ENCODE measurements at regions not wholly inside any gene's neighbourhood (a gene's known extent, or its start where the extent isn't known, plus 50 kb on each side); places are given as distances from the start of the nearest gene placed in this dataset.
A peak's percentile ranks its signal among the peaks of the same experiment; 100 is the strongest.
"Not testable (repeated sequence)": the region's sequence is repeated elsewhere in the genome, so short reads cannot be mapped to it uniquely, and the experiment has no call there.

DNA sequence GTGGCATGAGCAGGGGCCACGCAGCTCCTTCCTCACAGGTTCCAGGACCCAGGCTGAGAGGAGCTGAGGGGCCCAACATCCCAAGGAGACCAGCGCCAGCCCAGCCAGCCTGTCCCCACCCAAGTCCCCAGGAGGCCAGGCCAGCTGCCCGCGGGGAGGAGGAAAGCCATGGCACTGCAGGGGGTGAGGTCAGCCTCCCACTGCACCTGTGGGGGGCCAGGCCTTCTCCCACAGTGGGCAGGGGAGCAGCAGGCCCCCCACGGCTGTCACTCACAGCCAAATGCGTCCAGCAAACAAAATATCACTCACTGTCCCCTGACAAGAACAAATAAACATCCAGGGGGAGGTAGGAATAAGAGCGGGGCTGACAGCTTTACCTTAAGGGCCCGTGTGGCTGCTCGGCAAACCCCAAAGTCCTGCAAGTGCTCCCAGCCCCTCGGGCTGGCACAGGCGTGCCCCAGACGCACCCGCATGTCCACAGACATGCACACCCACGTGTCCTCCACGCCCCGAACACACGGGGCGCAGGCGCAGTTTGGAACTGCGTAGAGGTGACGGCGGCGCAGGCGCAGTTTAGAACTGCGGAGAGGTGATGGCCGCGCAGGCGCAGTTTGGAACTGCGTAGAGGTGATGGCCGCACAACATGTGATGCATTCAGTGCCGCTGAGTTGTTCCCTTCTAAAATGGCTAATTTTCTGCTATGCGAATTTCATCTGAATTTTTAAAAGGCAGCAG, 291.1 kb downstream of the FOXL1 start:
- no peak for DNase-seq (ENCODE audit: low spot score)

DNA sequence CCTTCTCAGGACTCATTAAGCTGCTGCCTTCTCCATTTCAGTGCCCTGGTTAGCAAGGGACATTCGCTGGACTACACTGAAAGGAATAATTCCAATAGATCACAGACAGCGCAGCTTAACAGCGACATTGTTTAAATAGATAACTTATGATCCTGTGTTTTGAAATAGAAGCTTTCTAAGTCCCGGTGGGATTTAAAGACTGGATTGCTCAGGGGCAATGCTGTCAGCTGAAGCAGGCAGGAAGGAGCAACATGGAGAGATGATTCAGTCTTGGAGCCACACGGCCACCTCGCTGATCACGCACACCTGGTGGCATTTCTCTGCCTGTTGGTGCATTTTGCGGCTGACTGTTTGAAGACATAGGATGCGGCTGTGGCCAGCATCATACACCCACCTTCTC, 292.0 kb downstream of the FOXL1 start:
- no peak for DNase-seq (ENCODE audit: low spot score)

DNA sequence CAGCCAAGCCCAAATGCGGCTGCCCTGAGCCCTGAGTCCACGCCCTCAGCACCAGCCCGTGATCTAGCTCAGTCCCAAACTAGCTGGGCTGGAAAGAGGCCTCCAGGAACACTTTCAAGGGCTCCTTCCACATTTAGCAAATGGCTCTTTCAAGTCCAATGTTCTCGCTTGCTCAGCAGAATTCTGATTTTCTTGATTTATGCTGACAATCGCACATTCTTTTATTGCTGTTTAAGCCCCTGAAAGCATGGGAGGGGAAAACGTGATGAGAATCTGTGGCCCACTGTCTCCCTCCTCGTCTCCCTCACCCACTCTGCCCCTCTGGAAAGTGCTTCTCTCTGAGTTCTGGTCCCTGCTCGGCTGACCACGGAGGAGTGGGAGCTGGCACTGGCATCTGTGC, 293.8 kb downstream of the FOXL1 start:
- DNase-seq (ENCODE audit: low spot score): no peak

DNA sequence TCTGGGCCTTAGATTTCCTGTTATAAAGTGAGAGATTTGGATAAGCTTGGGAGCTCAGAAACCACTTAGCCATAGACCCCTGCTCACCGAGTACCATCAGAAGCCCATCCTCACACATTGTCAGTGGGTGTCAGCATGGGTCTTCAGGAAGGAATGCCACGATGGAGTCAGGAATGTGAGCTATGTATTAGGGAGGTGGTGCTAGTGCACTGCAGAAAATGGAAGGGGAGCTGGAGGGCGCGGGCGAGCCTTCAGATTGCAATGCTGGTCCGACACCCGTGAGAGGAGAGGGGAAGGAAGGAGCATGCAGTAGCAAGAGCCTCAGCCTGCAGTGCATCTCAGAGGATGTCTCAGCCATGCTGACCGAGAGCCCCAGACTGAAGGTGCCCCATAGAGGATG, 294.5 kb downstream of the FOXL1 start:
- DNase-seq (ENCODE audit: low spot score): no peak

DNA sequence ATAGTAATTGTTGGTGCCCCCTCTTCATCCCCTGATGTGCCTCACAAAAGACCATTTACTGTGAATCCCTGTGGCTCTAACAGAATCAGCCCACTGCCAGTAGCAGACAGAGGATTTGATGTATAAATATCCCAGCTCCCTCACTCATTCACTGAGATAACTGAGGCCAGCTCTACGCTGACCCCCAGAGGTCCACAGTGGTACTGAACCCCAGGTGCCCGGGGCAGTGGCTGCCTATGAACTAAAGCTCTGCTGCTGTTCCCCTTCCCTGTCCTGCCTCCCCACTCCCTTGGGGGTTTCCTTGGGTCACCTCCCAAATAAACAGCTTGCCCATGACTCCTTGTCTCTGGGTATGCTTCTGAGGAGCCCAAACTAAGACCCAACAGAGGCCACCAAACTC, 295.8 kb downstream of the FOXL1 start:
- DNase-seq (ENCODE audit: low spot score): peak; percentile 54

DNA sequence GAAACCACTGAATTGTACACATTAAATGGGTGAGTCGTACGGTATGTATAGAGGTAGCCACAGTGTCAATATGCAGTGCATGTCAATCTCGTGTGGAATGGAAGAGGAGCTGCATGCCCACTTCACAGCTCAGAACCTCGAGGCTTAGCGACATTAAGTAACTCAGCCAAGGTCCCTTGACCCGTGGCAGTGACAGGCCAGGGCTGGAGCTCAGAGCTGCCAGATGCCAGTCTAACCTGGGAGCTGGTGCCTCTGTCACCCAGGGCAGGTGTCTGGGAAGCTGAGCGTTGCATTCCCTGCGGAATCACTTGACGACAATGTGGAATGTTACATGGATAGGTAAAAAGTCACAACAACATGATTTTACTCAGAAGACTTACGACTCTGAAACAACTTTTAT, 298.1 kb downstream of the FOXL1 start:
- DNase-seq (ENCODE audit: low spot score): no peak

DNA sequence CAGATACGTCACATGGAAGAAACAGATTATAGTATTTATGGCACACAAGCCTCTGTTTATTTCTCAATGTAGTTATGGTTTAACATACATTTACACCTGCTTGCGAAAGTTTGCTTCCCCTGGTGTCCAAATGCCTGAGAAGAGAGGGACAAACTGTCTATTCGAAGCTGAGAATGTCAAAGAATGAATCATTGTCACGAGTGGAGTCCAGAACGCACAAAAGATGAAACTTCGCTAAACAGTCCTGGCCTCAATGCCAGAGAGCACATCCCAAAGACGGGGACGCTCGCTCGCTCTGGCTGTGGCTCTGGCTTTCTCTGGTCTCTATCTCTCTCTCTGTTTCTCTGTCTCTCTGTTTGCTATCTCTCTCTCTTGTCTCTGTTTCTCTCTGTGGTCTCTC, 298.8 kb downstream of the FOXL1 start:
- DNase-seq (ENCODE audit: low spot score): no peak

DNA sequence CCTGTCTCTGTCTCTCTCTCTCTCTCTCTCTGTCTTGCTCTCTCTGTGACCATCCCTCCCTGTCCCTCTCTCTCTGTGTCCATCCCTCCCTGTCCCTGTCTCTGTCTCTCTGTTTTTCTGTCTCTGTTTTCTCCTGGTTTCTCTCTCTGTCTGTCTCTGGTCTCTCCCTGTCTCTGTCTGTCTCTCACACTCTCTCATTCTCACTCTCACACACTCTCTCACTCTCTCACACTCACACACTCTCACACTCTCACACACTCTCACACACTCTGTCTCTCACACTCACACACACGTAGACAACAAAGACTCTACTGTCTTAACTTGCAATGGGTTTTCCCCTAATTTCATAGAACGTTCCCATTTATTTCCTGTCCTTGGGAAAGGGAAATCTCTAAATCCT, 299.5 kb downstream of the FOXL1 start:
- DNase-seq (ENCODE audit: low spot score): no peak

DNA sequence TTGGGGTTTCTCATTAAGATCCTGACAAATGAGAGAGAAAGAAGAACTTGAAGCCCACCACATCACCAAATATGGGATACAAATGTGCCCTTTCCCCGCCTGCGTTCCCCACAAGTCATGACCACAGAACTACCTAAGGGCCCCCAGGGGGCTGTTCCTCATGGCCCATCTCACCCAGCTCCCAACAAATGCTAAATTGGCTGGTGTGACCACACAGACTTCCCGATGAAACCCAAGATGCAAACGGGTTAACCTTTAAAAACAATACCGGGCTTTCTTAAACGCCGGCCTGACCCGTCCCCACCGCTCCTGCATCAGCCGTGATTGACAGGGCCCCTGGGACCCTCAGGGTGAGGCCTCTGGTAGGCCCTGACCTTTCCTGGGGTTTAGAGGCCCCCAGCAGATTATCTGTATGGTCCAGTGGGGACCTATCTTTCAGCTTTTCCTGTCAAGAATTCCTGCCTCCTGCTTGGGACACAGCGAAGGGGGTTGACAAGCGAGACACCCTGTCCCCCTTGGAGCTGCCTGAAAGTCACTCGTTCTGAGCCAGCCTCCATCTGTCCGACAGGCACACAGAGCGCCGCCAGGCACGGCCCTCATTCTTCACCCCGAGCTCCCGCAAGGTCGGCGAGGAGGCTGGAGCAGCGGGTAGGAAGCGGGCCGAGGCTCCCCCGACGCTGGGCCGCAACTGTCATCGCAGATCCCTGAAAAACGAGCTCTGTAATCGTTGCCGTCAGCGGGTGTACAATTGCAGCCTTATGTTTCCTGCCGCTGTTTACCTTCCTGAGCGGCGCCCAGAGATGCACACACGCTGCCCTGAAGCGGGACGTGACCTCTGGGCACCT, 300.1 kb downstream of the FOXL1 start:
- DNase-seq (ENCODE audit: low spot score): no peak

DNA sequence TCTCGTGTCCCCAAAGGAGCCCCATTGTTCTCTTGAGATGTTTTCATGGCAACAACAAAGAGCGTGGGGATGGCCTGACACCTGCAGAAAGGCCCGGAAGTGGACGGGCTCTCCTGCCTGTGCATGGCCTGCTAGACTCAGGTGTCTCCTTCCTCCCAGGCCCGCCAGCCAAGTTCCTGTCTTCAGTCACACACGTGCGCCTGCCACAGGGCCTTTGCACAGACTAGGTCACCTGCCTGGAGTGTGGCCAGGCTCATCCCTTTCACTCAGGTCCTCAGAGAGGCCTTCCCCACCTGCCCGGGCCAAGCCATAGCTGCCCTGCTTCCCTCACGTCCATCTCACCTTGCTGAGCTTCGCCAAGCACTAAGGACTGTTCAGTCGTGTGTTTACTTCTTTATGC, 300.9 kb downstream of the FOXL1 start:
- DNase-seq (ENCODE audit: low spot score): no peak

DNA sequence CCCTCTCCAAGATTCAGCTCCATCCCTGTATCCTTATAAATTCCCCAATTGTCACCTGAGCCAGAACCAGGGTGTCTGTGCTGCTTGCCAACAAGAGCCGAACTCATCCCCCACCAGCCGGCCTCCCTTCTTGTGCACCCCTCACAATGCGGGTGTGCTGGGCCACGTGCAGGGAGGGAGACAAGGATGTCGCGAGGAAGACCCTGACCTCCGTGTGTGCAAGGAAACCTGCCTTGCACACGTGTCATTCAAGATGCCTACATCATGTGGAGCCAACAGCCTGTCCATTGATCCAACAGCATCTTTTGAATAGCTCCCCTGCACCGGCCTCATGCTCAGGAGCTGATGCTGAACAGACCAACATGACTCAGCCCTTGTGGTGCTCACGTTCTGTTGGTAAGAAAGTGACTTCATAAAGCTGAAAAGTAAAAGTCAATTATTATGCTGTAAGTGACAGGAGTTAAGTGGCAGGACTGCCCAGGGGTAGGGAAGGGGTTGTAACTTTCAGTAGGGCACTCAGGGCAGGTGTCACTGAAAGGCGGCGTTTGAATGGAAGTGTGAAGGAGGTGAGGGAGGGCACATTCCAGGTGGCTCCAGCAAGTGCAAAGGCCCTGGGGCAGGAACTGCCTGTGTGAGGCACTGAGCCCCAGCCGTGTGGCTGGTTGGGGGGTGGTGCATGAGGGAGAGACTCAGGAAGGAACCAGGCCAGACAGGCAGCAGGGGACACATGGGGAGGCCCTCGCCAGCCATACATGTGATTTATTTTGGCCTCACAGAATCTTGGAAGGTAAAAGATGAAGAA, 302.2 kb downstream of the FOXL1 start:
- DNase-seq (ENCODE audit: low spot score): no peak

DNA sequence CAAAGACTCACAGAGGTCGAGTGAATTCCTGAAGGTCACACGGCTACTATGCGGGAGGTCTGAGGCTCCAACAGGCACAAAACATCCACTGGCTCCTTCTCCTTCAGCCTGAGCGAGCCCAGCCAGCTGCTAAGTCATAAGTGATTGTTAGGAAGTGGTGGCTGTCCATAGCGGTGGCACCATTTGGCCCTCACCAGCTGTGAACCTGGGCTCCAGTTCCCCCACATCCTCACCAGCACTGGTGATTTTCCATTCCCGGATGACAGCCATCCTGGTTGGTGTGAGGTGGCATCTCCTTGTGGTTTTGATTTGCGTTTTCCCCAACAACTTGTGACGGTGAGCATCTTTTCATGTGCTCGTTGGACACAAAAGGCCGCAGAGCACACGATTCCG, 302.8 kb downstream of the FOXL1 start:
- no peak for DNase-seq (ENCODE audit: low spot score)

DNA sequence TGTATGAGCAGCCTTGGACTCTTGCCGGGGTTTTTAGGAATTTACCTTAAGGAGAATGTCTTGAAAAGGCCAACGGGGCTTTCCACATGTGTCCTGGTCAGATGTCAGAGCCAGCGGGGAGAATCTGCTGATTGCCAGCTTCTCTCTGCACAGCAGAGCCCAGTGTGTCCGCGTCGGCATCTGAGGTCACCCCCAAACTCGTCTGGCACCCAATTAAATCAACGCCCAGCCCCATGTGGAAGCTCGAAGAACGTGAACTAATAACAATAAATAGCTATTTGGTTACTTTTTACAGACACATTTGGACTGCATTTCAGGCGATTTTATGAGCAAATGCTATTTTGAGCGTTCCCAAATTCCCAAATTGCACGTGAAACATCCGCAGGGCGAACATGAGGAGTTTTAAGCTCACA, 303.5 kb downstream of the FOXL1 start:
- DNase-seq (ENCODE audit: low spot score): no peak

DNA sequence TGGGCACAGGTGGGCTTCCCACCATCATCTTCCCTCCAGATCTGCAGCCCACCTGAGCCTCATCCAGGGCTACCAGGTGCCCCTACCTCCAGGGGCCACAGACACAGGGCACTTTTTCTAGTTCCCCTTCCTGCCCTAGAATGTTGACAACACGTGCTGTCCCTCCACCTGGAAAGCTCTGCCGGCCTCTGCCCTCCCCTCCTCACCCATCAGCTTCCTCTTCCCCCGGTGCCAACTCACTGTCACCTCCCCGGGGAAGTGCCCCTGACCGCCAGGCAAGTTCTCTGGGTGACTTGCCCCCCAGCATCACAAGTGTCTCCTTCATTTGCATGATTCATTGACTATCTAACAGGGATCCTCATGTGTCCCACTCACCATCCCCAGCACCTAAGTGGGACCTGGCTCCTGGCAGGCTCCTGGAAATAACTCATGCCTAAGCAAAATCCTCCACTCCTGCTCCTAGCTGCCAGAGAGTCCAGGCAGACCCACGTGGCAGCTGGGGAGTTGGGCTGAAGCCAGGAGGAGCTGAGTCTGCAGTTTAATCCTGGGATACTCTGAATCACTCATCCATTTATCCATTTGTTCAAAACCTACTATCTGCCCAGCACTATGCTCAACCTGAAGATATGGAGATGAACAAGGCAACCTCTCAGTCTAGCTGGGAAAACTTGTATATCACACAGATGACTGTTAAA, 304.4 kb downstream of the FOXL1 start:
- DNase-seq (ENCODE audit: low spot score): no peak

DNA sequence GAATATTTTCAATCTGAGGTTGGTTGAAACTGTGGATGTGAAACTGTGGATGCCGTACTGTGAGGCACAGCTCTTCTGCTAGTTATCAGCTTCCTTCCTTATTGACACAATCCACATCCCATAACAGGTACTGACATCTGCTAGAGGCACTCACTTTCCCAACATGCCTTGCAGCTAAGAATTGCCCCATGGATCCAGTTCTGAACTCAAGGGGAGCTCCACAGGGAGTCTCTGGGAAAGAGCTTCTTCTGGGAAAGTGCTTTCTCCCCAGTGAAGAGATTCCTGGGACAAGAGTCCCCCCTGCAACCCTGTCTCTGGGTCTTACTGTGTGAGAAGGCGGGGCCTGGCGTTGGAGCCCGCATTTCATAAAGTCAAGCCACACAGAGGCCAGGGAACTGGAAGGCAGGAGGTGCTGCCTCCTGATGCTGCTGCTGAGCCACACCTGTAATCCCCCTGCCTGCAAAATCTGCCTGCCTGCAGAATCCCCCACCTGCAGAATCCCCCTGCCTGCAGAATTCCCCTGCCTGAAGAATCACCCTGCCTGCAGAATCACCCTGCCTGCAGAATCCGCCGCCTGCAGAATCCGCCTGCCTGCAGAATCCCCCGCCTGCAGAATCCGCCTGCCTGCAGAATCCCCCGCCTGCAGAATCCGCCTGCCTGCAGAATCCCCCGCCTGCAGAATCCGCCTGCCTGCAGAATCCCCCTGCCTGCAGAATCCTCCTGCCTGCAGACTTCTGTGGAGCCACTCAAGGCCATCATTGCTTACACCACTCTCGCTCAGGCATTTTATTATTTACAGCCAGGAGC, 305.4 kb downstream of the FOXL1 start:
- DNase-seq (ENCODE audit: low spot score): no peak

DNA sequence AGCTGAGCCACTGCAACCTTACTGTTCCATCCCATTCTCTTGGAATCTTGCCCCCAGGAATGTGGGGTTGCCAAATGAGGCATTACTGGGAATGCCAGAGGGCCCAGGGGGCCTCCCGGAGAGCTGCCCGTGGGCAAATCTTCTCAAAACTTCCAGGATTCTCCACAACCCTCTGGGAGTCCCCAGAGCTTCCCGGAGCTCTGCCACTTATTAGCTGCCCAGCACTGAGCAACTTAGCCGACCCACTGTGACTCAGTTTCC, 306.0 kb downstream of the FOXL1 start:
- DNase-seq (ENCODE audit: low spot score): no peak

DNA sequence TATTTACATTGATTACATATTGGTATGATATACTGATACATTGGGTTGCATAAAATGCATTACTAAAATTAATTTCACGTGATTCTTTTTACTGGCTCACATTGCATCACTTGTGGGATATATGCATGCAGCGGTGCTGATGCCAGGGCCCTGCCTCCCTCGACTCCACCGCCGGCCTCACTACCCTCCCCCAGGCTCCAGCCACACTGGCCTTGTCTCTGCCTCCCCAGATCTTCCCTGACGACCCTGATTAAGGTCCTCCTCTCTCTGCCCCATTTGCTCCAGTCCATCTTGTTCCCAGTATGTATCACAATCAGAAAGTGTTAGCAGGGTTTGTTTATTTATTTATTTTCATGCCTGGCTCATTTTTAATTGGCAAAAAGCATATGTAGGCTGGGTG, 306.8 kb downstream of the FOXL1 start:
- no peak for DNase-seq (ENCODE audit: low spot score)

DNA sequence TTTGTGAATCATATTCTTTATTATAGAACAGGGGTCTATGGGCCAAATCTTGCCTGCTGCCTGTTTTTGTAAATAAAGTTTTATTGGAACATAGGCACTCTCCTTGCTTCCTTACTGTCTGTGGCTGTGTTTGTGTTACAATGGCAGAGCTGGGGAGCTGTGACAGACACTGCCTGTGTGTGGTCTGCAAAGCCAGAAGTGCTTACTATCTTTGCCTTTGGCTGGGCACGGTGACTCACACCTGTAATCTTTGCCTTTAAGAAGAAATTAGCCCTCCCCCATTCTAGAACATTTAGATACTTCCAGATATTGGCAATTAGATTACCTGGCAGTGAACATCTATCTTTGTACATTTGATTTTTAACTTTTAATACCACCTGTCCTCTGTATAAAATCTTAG, 308.3 kb downstream of the FOXL1 start:
- no peak for DNase-seq (ENCODE audit: low spot score)

DNA sequence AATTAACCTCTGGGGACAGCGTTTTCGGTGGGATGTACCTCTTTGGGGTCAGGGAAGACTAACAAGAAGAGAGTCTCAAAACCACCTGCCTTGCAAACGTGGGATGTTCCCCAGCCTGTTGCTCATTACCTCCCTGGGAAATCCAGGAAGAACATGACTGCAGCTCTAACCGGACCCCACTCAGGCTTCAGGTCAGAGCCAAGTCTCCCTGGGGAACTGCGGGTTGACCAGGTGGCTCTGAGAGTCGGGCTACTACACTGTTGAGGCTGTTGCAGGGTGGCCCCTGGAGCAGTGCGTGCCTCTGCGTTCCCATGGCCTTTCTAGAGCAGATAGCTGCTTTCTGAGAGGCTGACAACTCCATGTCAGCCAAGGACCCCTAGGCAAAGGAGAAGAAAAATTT, 309.1 kb downstream of the FOXL1 start:
- no peak for DNase-seq (ENCODE audit: low spot score)

DNA sequence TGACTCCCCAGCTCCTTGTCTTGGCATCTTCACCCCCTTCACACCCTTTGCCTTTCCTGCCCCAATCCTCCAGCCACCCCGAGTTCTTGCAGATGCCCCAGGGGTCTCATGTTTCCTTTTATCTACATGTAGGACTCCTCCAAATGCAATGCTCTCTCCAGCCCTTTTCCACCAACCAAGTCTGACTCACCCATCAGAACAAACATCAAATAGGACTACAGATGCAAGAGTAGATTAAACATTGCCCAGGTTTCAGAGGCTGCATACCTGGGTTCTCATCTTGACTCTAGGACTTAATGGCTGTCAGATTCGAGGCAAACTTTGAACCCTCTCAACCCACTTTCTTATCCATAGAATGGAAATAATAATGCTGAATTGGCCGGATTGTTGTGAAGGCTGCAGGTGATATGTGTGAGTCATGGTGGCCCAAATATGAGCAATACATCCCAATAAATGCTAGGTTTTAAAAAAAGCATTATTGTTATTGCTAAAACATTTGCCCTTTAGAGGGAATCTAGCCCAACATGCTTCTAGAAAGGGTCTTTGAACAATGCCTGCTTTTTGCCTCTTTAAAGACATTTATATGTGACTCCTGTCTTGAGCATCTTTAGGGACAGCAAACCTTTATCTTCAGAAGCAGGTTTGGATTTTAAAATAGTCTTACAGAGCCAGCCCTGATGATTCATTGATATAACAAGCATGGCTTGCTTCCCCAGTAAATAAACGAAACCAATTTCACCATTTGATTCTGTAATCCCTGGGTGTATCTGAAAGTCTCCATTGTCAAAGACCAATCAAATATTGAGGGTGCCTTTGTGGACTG, 310.1 kb downstream of the FOXL1 start:
- no peak for DNase-seq (ENCODE audit: low spot score)

DNA sequence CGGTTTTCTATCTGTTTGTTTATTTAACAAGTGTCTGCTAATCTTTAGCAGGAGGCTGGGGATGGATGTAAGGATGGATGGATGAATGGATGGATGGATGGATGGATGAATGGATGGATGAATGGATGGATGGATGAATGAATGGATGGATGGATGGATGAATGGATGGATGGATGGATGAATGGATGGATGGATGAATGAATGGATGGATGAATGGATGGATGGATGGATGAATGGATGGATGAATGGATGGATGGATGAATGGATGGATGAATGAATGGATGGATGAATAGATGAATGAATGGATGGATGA, 310.7 kb downstream of the FOXL1 start:
- DNase-seq (ENCODE audit: low spot score): not testable (repeated sequence)
